Endothelial cell of umbilical vein (primary cell): ENCODE measurements at regions not wholly inside any gene's neighbourhood (a gene's known extent, or its start where the extent isn't known, plus 50 kb on each side); places are given as distances from the start of the nearest gene placed in this dataset.

Source experiments
- BruUV-seq: library from RNA; stranded (reverse); fragments of 400-500 nt; replicated peaks from 2 replicates; lab custom pipeline; 2021; lab: Mats Ljungman, UMichigan
- CTCF ChIA-PET: fragments of 300-600, 350-600 bp; sonication (Branson Sonifier 250); formaldehyde crosslinking; loops from one replicate; lab custom pipeline; 2021; ENCODE audit warnings: antibody characterized with exemption, inconsistent platforms; lab: Charles Lee
- POLR2A ChIA-PET: fragments of 300-600, 350-600 bp; sonication (Branson Sonifier 250); formaldehyde crosslinking; loops from one replicate; lab custom pipeline; 2021; ENCODE audit warnings: antibody characterized with exemption, inconsistent platforms; lab: Charles Lee
- DNase-seq: peaks from one replicate; pipeline ENCODE4 v3.0.0-alpha.2; 2011; ENCODE audit warnings: low read depth, low spot score
- FAIRE-seq: peaks from 2 replicates; lab custom pipeline; 2011; peaks lifted over from hg19 to GRCh38; lab: Jason Lieb, UNC
- H2AFZ ChIP-seq: 2 replicates; pipeline ENCODE4 v1.6.0; 2012; ENCODE audit warnings: low read depth, low read length, control low read depth, inconsistent platforms
- H3K27ac ChIP-seq: 2 replicates; pipeline ENCODE4 v1.5.1; 2011; ENCODE audit warnings: low read depth, mild to moderate bottlenecking, control low read depth, low read length, moderate library complexity; ENCODE audit not compliant: insufficient read depth
- H3K27me3 ChIP-seq, 2 experiments: 2 replicates each; pipeline versions ENCODE4 v1.6.0 to v1.6.1; 2011; ENCODE audit warnings: low read length in 2 of 2, mixed read lengths in 1 of 2; ENCODE audit not compliant: control insufficient read depth in 2 of 2, insufficient read depth in 2 of 2
- H3K36me3 ChIP-seq, 2 experiments: 2 replicates in 1 of 2; 3 replicates in 1 of 2; pipeline ENCODE4 v1.5.1; 2011; ENCODE audit warnings: low read length in 2 of 2, mild to moderate bottlenecking in 1 of 2, moderate library complexity in 1 of 2; ENCODE audit not compliant: control insufficient read depth in 2 of 2, insufficient read depth in 2 of 2; ENCODE audit errors: extremely low read depth in 1 of 2
- H3K4me1 ChIP-seq: 3 replicates; pipeline ENCODE4 v1.5.1; 2011; ENCODE audit warnings: mild to moderate bottlenecking, low read length; ENCODE audit not compliant: control insufficient read depth, insufficient read depth; ENCODE audit errors: extremely low read depth
- H3K4me2 ChIP-seq: 2 replicates; pipeline ENCODE4 v1.6.1; 2011; ENCODE audit warnings: low read length, control low read depth, mixed read lengths; ENCODE audit not compliant: insufficient read depth
- H3K4me3 ChIP-seq, 3 experiments: fragments of 200-600 bp in 1 of 3; sonication (generic), shearing (Covaris generic) in 1 of 3; replicated peaks in 1 of 3; 2 replicates each; pipeline ENCODE4 v1.5.1; 2011 to 2016; ENCODE audit warnings: control low read depth in 3 of 3, low read length in 3 of 3, mild to moderate bottlenecking in 2 of 3, inconsistent platforms in 1 of 3, low read depth in 1 of 3, moderate library complexity in 1 of 3; ENCODE audit not compliant: insufficient read depth in 1 of 3
- H3K79me2 ChIP-seq: 2 replicates; pipeline ENCODE4 v1.6.0; 2012; ENCODE audit warnings: low read length, inconsistent platforms; ENCODE audit not compliant: control insufficient read depth, insufficient read depth
- H3K9ac ChIP-seq: replicated peaks from 2 replicates; pipeline ENCODE3; 2011; ENCODE audit warnings: low read length, control low read depth; ENCODE audit not compliant: insufficient read depth; ENCODE audit errors: extremely low read depth
- H3K9me1 ChIP-seq: replicated peaks from 3 replicates; pipeline ENCODE4 v1.6.0; 2011; ENCODE audit warnings: mild to moderate bottlenecking, low read length; ENCODE audit not compliant: control insufficient read depth, insufficient read depth; ENCODE audit errors: extremely low read depth
- H3K9me3 ChIP-seq: replicated peaks from 2 replicates; pipeline ENCODE4 v1.5.1; 2012; ENCODE audit warnings: low read length, inconsistent platforms; ENCODE audit not compliant: control insufficient read depth, insufficient read depth
- H4K20me1 ChIP-seq: replicated peaks from 2 replicates; pipeline ENCODE3; 2011; ENCODE audit warnings: mild to moderate bottlenecking, low read length; ENCODE audit not compliant: control insufficient read depth, insufficient read depth; ENCODE audit errors: extremely low read depth
- CTCF ChIP-seq, 2 donors: IDR thresholded peaks; 1 replicate in 1 of 2; 2 replicates in 1 of 2; pipeline ENCODE4 v1.5.1; 2011; ENCODE audit warnings: low read length in 2 of 2, mild to moderate bottlenecking in 2 of 2, moderate library complexity in 2 of 2, control low read depth in 1 of 2, inconsistent platforms in 1 of 2, low read depth in 1 of 2; ENCODE audit not compliant: insufficient read depth in 1 of 2; ENCODE audit errors: extremely low read depth in 1 of 2
- EZH2 ChIP-seq: IDR thresholded peaks from 2 replicates; pipeline ENCODE4 v1.6.1; 2012; ENCODE audit warnings: borderline replicate concordance, low read depth, mild to moderate bottlenecking, moderate library complexity, low read length, inconsistent platforms; ENCODE audit not compliant: severe bottlenecking
- FOS ChIP-seq: IDR thresholded peaks from 2 replicates; pipeline ENCODE4 v1.6.1; 2011; ENCODE audit warnings: mild to moderate bottlenecking, low read length, moderate library complexity, borderline replicate concordance; ENCODE audit not compliant: insufficient read depth
- GATA2 ChIP-seq: IDR thresholded peaks from 2 replicates; pipeline ENCODE4 v1.7.0; 2011; ENCODE audit warnings: low read depth, mild to moderate bottlenecking, moderate library complexity, mixed read lengths, low read length; ENCODE audit not compliant: insufficient read length, insufficient read depth
- MYC ChIP-seq: IDR thresholded peaks from one replicate; pipeline ENCODE4 v1.6.1; 2011; ENCODE audit warnings: mild to moderate bottlenecking, low read depth, low read length
- POLR2A ChIP-seq: IDR thresholded peaks from 2 replicates; pipeline ENCODE4 v1.6.1; 2012; ENCODE audit warnings: low read depth, mild to moderate bottlenecking, control low read depth, low read length
- POLR2AphosphoS5 ChIP-seq: IDR thresholded peaks from 2 replicates; pipeline ENCODE4 v1.6.1; 2012; ENCODE audit warnings: low read depth, mild to moderate bottlenecking, control low read depth, low read length, moderate library complexity; ENCODE audit not compliant: insufficient read depth
- dilution Hi-C: fragments of 300-500 bp; cut with MboI; formaldehyde crosslinking; loops from one replicate; pipeline ENCODE4 v1.15.0; 2019; ENCODE audit warnings: low sequenced_read_pairs; ENCODE audit not compliant: extremely low pct_ligation_motif_present
- intact Hi-C: fragments of 100-400 bp; cut with micrococcal nuclease; formaldehyde crosslinking; loops from one replicate; pipeline ENCODE4 v1.10.0; 2022

- Histone ChIP-seq H3K9me3 (no peaks in the 10 kb centered on the region), H3K9me1 (no peaks in the 10 kb centered on the region), H3K4me3 (no peak overlapping the region), H3K79me2 (no peaks in the 10 kb centered on the region), H3K27ac (no peak overlapping the region), H3K9ac (no peak overlapping the region), H3K4me2 (no peak overlapping the region), H3K4me1 (no peaks in the 10 kb centered on the region), H4K20me1 (no peaks in the 10 kb centered on the region), H3K36me3 (no peaks in the 10 kb centered on the region), H3K27me3 (no peaks in the 10 kb centered on the region), H2AFZ (no peak overlapping the region)
- BruUV-seq = no TSS peak
- ChIA-PET POLR2A (interaction anchor here (0.6 kb wide), 1 partner anchor 579 kb away, joined by 6 read pairs; no protein-coding TSS in a partner anchor), CTCF (no interaction called here)
- FAIRE-seq (no peak), DNase-seq (no peak)
- dilution Hi-C loops (no loop called here), intact Hi-C loops (no loop called here)
- TF ChIP-seq FOS (no peak), CTCF (IDR thresholded peaks at IDR 0.05; ENCODE audit: extremely low read depth in 1 of 2, insufficient read depth in 1 of 2, low read depth in 1 of 2, low read length in 2 of 2) (no peak), GATA2 (no peak), POLR2AphosphoS5 (no peak), EZH2 (no peak), POLR2A (no peak), MYC (no peak)
Measured at GRCh38 chr2:16475986-16476567, 189.6 kb downstream of the CYRIA start.
